GM19397 (cell line): ENCODE measurements at regions not wholly inside any gene's neighbourhood (a gene's known extent, or its start where the extent isn't known, plus 50 kb on each side); places are given as distances from the start of the nearest gene placed in this dataset.

Experiments used
- ATAC-seq: cut with Tn5 transposase; IDR thresholded peaks from one replicate; pipeline ENCODE4 v1.9.1; 2021; ENCODE audit warnings: mild to moderate bottlenecking, moderate library complexity; ENCODE audit not compliant: unreplicated experiment

- ATAC-seq = no peak
Observed at GRCh38 chr4:10181745-10182445, 65.3 kb upstream of the WDR1 start.

DNA sequence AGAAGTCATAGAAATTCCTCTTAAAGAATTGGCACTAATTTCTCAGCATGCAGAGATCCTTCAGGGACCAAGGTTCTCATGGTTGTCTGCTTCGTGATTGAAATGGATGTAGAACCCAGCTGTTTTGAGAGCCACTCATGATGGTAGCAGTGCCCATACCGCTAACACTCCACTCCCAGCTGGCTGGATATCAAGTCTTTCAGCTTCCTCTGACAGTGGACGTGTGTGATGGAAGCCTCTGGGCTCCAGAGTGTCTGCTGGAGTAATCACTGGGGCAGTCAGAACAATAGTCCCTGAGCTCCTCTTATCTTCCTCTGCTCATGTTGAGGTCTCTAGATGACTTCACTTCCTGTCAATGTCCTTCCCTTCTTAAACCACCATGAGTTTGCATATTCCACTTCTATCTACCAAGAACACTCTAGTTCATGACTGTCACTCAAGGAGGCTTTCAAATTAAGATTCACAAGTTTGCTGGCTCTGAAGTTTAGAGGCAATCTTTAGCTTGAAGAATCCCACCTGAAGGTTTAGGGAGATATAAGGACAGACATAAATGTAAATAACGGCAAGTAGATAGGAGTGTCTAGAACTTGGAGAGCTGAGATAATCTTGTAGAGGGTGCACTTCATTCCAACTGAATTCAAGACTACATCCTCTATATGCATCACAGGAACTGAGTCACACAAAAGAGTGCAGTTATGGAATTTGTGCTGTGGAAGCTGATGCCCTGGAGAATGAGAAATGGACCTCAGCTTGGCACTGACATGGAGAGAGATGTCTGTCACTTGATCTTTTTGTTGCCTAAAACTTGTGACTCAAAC is 64.5 kb upstream of the WDR1 start:
- ATAC-seq = peak; percentile 92

DNA sequence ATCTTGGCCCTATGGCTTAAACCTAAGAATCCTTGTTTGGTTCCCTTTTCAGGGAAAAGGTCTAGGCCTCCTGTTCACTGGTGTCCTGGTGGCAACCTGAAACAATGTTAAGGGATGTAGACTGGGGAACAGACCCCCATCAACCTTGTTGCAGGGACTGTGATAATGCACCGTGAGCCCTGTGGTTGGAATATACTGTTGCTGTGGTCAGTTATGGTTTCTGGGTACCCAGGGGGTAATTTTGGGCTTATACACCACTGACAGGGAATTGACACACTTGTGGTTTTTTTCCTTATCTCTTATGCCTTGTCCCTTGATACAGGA is 64.0 kb upstream of the WDR1 start:
- no peak for ATAC-seq

GRCh38 chr4:10179957-10180602 is 63.5 kb upstream of the WDR1 start:
- ATAC-seq = no peak

GRCh38 chr4:10178763-10179162 is 62.2 kb upstream of the WDR1 start:
- ATAC-seq = no peak

GRCh38 chr4:10175626-10176025 is 59.0 kb upstream of the WDR1 start:
- no peak for ATAC-seq

DNA sequence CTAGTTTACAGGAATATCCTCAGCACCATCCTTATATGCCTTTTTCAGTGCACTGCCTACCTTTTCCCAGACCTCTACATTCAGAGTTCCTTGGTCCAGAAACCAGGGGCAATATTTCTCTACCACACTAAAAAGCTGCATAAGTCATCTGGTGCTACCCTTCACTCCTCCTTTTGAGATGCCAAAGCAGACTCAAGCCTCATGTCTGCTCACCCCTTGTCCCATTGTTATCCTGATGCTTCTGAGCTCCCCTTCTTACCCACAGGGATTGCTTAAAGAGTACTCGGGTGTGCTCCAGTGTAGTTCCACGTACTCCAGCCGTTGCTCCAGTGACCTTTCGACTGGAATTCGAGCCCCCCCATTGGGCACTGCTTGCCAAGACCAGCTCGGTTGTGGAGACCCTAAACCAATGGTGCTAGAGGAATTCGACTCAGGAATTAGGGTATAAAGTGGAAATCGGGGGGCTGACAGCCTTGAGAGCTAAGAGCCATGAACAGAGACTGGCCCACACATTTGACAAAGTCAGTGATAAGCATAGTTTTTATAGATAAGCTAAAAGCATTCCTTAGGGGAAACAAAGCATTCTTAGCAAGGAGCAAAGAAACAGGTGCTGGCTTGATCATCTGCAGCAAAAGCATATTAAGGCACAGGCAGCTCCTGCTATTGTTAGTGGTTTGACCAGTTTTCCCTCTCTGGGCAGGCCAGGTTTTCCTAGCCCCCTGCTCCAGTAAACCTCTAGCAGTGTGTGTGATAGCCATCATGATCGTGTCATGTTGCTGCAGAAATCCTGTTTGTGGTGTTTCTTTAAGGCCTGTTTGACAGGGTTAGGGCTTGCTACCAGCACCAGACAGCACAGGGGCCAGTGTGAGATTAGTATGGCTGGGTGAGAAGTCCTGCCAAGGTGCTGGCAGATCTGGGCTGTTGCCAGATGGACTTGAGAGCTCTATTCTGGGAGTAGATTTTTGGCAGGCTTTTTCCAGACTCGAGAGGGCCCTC is 57.5 kb upstream of the WDR1 start:
- no peak for ATAC-seq

DNA sequence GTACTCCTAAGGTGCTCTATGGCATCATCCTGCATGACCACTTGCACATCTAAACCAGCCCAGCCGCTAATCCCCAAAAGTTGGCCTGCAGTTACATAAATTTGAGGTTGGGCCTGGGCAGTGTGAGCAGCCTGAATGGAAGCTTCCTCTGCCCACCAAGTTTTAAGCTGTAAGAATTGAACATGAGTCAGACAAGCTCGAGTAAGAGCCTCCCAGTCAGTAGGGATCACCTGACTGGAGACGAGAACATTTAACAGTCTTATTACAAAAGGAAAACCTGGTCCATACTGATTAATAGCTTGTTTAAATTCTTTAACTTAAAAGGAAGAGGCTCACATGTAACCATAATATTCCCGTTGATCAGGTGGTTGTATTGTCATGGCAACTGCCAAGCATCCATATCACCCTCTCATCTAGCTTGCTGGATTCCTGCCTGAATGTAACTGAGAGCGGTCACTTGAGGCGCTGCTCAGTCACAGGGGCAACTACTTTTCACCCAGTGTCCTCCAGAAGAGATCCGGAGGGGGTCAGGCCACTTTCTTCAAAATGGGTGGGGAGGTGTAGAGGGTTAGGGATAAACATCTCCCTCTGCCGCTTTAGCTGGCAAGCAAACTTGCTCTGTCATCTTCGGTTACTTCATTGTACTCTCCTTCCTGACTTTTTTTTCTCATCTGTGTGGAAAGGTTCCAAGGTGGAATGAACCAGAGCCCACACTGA is 56.6 kb upstream of the WDR1 start:
- no peak for ATAC-seq

- ATAC-seq = no peak
Observed at GRCh38 chr4:10172278-10172921, 55.8 kb upstream of the WDR1 start.

GRCh38 chr4:10171055-10171454 is 54.5 kb upstream of the WDR1 start:
- ATAC-seq = no peak

- ATAC-seq = no peak
Observed at GRCh38 chr4:10169839-10170387, 53.3 kb upstream of the WDR1 start.

DNA sequence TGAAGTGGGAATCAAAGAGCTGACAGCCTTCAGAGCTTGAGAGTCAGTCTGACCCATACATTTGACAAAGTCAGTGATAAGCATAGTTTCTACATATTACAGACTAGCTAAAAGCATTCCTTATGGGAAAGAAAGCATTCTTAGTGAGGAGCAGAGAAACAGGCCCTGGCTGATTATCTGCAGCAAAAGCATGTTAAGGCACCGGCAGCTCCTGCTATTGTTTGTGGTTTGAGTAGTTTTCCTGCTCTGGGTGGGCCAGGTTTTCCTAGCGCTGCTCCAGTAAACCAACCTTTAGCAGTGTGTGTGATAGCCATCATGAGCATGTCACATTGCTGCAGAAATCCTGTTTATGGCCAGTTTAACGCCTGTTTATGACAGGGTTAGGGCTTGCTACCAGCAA is 51.6 kb upstream of the WDR1 start:
- no peak for ATAC-seq

DNA sequence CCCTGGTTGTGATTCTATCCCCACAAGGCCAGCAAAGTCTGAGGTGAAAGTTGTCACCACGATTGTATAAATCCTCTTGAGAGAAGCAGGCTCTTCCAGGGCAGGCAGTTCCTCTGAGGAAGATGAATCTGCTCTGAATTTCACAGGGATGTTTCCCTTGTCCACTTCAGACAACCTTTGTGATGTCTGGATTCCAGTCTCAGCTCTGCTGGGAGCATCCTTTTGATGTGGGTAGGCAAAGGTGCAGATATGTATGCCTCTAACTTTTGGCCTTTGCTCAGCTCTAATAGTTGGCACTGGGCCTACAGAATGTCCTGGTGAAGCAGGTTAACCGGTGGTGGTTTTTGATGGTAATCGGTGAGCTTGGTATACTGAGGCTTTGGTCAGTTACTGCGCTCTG is 50.6 kb upstream of the WDR1 start:
- no peak for ATAC-seq
